ENCODE measurements at regions not wholly inside any gene's neighbourhood (a gene's known extent, or its start where the extent isn't known, plus 50 kb on each side); places are given as distances from the start of the nearest gene placed in this dataset.
"Not testable (repeated sequence)": the region's sequence is repeated elsewhere in the genome, so short reads cannot be mapped to it uniquely, and the experiment has no call there.

DNA sequence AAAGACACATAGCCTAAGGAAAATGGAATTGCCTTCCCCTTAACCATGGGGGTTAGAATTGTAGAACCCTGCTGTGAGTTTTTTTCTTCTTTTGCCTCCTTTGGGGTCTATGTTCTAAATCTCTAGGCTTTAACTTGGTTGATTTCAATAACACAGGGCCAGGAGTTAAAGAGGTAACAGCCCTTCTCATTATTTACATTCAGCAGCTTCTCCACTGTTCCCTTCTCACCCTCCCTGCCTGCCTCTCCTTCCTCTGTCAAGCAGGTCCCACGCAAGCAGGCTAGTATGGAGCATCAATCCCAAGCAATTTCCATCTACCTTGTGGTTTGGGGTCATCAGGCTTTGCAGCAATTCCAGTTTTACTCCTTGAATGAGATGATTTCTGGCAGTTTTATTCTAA lies 236.1 kb upstream of the G2E3 start:
- DNase-seq: no peak

DNA sequence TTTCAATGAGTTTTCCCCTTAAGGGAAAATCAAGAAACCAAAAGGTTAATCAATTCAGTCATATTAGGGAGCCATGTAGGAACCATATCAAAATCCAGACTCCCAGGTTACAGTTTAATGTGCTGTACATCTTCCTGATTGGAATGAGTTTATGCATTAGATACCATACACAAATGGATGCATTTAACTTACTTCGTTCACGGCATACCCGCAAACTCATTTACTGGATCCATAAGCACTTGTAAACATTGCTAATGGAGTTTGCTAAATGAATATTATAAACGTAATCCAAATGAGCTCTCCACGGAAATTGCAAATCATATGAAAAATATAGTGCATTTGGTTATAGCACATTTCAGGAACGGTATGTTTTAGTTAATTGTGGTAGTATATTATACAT lies 228.9 kb upstream of the G2E3 start:
- DNase-seq: no peak

DNA sequence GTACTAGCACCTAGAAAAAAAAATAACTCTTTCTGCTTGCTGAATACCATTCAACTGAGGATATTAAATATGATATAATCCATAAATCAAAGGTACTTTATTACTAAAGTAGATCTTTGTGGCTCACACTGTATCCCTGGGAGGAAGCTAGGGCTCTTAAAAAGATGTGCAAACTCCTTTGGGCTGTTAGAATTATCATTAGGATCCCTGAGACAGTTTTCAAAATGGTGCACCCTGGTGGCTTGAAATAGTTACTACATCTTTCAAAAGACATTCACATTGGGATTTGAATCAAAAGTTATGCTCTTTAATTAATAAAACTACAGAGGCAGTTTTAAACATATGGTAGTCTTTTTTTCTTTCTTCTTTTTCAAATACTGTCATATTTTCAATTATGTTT lies 228.5 kb upstream of the G2E3 start:
- no peak for DNase-seq

DNA sequence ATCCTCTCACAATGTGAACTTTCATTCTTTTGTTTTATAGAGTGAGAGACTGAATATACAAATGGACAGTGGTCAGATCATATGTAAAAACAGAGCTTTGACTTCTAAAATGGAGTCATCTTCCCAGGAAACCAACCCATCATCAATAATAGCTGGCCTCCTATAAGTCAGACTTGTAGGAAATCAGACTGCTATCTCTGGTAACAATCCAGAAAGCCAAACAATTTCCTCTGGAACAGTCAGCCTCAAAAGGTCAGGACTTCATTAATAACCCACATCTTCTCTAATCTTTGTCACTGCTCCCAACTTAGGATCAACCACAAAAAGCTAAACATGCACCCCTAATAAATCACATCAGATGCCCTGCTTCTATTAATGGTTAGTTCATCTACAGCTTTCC lies 227.9 kb upstream of the G2E3 start:
- DNase-seq: no peak

DNA sequence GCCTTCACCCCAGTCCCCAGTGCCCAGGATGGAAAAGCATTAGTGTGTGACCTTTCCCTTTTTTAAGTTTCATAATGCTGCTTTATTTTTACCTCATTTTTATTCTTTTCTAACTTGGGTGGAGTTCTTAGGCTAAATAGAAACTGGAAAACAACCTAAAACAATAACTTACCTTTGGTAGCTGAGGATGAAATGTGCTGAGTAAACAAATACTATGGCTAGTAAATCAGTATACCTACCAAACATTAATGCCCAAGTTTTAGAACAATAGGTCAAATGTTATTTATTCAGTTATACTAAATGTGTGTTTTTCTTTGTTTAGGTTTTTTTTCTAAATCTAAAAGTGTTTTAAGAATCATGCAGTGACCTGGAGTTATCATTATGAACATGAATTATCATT lies 226.6 kb upstream of the G2E3 start:
- no peak for DNase-seq

DNA sequence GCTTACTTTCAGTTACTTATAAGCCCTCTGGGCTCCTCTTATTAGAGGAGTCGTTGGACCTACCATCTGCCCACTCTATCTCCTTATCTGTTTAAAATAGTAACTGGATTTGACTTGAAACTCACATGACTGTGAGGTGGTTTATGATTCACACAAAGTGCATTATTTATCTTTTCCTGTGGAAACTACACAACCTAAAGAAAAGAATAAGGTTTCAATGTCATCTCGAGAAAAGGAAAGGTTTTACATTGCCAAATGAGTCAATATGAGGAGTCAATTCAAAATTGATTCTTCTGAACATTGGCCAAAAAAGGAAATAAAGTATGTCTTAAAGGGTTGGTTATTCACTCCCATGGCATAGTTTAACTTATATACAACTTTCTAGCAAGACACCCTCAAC lies 225.0 kb upstream of the G2E3 start:
- DNase-seq: no peak

DNA sequence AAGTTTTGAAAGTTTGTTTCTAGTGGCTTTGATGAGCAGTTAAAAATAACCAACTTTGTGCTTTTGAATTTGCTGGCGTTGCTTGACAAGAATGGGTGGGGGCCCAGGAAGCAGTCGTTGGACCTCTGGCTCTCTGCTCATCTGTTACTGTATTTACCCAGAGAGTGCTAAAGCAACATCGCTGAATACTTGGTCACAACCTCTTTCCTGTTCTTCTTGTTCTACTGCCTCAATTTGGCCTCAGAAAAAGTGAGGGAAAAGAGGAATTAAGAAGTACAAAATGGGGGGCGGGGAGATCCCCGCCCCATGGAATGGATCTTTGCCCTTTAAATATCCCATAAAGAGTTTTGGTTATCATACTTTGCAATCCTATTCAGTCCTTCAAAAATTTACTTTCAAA lies 221.5 kb upstream of the G2E3 start:
- DNase-seq: no peak

DNA sequence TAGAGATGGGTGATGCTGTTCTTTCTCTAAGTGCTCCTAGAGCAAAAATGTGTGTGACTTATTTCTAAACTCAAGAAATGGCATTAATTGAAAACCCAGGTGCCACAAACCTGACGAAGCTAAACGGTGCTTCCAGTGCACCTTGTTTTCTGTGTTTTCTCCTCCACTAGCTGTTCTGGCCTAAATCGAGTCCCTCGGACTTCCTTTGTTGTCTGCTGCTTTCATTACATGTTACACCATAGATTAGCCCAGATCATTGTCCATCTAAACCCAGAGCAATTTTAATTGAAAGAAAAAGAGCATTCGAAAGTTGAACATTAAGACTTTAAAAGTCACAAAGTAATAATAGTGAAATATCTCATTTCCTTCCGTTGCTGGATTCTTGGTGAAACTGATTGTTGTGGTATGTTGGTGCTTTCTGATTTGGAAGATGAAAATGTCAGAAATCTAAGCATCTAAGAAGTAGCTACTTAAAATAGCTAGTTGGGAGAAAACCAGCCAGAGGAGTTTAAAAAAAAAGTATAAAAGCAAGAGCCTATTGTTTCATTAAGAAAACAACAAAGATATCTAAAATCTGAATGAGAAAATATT lies 219.6 kb upstream of the G2E3 start:
- no peak for DNase-seq

DNA sequence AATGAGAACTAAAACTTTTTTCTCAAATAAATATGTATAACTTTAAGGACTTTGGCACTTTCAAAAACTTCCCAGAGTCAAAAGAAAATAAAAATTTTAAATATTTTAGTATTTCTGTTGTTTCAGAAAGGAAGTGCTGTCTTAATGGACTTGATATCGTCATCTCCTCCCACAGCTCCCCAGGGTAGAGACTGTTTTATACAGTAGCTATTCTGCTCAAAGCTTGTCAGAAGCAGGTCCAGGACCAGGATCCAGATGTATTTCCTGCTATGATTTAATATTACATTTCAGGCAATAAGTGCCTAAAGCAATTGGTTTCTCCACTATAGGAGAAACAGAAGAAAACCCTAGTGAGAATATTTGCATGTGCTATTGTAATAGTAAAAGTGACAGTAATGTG lies 218.5 kb upstream of the G2E3 start:
- no peak for DNase-seq

DNA sequence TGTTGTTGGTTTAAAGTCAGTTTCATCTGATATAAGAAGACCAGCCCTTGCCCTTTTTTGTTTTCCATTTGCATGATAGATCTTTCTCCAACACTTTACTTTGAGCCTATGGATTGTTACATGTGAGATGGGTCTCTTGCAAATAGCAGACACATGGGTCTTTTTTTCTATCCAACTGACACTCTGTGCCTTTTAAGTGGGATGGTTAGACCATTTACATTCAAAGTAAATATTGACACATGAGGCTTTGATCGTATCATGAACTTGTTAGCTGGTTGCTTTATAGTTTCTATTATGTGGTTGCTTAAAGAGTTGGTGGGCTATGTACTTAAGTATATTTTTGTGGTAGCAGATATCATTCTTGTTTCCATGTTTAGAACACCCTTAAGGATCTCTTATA lies 213.4 kb upstream of the G2E3 start:
- no peak for DNase-seq

DNA sequence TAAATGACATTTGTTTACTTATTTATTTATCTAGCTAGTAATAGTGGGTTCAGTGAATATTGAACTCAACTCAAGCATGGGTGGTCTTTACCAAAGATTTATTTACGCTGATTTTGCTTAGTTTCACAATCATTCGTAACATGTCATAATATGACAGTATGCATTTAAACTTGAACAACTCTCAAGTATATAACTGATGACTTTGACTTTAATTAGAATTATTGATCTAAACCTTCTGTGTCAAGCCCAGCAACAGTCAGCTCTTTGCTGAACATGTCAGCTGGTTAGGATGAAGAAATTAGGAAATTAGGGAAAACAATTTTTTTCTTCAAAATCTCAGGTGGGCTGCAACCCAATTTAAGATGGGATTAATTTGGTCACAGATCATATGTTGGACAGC lies 210.5 kb upstream of the G2E3 start:
- no peak for DNase-seq

DNA sequence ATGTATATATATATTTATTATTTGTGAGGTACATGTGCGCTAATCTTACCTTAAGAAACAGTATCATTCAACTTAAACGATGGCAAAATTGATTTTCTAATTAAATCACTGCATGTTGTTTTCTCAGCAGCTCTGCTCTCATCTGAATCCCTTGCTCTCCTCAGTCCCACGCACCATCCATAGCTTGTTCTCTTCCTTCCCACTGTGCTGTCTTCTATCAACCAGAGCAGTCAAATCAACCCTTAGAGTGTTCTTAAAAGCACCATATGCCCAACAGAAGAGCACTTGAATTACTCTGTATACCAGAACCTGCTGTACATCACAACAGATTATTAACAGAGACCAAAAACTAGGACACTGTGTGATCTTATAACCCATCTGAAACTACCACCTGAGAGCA lies 209.4 kb upstream of the G2E3 start:
- no peak for DNase-seq

DNA sequence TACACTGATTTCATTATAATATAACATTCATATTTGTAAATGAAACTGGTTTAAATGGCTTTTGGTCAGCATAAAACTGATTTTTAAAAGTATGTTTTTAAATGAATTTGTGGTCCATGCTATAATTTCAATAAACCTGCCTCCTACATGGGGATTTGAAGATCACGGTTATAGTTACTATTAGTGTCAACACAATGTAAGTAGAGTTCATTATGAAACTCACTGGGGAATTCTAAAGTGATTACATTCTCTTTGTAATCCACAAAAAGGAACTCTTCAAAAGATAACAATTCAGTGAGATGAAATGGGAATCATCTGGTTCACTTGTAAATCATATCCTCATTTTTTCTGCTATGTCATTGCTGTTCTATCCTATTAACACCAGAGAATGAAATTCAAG lies 204.5 kb upstream of the G2E3 start:
- peak; percentile 1 to 35 for DNase-seq

DNA sequence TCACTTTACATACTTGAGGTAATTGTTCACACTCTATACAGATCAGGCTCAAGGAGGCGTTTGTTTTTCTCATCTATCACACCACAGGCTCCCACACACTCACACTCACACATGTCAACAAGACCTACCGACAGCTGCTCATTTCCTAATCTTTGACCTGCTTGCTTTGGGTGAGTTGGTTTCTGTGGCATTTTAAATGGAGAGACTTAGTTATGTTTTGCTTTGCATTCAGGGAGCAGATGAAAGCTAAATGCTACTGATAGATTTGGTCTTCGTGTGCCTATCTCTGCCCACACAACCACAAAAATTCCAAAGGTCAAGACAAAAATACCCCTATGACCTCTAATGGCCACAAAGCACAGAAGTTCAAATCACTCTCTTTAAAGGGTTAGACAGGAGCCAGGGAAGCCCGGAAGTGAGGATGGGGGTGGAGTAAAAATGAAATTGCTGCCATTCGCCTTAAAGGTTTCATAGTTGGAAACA lies 203.5 kb upstream of the G2E3 start:
- DNase-seq: no peak

DNA sequence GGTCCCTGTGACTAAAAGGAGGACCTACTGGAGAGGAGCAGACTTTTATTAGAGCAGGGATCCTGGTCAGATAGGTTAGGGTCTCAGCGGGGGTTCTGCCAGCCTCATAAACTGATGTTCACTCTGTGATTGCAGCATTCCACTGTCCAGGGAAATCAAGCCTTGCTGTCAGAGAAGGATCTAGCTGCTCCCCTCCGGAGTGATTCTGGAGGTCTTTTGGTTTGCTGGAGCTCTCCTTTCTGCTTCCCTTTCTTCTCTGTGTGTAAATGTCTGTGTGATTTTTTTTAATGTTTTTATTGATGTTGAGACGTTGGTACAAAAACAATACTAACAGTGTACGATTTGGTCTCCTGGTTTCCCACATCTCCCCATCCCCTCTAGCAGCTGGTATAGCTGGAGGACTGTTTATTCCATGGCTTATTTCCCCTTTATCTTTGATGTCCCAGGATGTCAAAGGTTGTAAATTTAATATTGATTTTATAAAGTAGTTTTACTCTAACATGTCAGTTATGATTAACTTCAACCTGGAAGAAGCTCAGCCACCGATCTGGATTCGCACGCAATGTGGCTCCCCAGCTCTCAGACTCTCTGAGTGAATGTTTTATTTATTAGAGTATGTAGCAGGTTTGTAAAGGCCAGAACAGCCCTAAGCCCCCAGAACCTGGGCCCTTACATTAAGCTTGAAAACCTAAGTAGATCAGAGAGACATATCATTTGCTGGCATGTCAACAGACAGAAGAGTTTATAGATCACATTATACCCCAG lies 202.3 kb upstream of the G2E3 start:
- DNase-seq: no peak

DNA sequence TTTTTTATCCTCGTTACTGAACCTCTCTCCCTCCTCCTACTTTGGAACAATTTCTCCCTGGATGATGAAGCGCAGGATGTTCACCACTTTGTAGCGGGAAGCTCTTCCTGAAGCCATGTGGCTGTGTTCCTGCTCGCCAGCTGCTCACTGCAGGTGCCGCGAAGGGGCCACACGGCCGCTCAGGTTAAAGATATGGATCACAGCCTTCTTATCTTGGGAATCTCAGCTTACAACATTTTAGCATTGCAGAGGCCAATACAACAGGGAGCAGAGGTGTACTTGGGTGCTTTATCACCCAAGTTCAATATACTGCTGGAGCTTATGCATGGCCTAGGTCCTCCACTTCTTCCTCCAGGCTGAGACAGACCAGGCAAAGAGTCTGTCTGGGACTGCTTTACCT lies 201.2 kb upstream of the G2E3 start:
- no peak for DNase-seq

DNA sequence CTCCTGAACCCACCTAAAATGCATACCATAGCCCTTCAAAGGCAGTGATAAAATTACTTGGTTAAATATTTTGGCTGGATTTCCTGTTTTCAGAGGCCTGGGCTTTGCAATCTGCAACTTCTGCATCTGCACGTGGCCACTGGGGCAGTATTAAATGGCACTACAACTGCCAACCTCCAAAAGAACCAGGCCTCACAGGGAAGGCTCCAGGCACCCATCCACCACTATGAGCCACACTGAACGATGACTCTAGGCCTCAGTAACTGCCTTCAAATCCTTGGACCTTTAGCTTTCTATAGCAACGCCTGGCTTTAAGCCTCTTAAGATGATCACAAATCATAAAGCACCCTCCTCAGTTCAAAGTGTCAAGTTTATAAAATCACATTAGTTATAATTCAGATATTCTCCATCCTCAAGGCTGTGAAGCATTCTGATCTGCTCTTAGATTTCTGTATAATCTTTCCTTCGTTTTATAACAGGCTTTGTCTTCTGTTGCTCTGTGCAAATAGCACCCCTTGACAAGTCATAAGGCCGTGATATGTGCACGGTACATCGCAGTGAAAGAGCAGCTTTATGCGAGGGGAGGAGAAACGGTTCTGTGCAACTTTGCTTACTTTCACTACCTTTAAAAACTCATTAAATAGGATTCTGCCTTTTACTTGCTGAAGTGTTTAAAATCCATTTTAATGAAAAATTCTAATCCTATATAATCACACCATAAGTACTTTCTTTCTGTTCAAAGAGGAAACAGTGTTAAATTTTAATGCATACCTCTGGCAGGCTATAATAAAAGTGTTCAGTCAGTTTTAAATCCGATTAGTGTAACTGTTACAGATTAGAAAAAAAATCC lies 196.4 kb upstream of the G2E3 start:
- DNase-seq: peak in 1 of 2 experiments; percentile 5

DNA sequence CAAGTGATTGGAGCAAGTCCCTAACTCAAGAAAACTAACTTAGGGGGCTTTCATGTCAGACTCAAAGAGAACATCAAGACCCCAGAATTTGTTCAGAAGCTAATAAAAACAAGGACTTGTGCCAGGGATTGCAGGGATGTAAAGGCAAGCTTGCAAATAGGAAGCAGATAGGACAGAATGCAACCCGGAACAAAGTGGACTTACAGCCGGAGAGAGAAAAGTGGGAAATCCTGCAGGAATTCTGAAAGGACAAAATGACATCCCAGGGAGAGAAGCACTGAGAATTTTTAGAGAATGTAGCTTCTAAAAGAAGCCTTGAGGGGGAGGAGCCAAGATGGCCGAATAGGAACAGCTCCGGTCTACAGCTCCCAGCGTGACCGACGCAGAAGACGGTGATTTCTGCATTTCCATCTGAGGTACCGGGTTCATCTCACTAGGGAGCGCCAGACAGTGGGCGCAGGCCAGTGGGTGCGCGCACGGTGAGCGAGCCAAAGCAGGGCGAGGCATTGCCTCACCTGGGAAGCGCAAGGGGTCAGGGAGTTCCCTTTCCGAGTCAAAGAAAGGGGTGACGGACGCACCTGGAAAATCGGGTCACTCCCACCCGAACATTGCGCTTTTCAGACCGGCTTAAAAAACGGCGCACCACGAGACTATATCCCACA lies 195.6 kb upstream of the G2E3 start:
- not testable (repeated sequence) for DNase-seq

DNA sequence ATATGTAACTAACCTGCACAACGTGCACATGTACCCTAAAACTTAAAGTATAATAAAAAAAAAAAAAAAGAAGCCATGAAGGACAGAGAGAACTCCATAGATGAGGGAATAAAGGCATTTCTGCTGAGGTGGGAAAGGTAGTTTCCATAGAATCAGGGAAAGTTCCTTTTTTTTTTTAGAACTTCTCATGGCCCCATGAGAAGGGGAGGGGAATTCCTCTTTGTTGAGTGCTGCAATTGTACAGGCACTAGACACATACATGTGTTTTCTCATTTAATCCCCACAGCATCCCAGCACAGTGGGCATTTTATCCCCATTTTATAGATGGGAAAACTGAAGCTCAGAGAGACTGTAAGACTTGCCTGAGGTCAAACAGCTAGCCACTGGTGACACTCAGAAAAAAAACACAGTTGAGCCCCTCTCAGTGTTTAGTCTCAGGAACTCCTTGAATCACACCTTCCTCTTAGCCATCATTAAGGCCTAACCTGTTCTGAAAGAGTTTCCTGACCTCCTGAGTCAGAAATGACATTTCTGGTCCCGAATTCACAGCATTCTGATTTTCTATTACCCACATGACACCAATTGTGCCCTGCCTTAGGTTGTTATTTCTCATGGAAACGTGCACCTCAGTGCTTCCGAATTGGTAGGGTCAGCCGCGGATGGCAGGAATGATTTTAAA lies 189.3 kb upstream of the G2E3 start:
- no peak for DNase-seq

DNA sequence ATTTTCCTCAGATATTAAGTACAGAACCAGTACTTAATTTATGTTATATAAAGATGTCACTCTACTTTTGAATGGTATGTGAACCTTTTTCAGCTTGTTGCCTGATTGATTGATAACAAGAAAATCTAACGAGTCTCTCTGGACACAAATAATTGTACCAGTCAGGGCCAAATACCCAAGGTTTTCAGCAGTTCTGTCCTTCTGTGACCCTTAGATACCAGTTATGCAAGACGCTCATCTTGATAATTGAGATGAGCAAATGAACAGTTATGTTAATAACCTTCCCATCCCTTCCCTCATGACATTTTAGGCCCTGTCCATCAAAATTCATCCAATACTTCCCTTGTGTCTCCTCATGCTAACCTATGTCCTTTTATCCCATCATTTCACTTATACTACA lies 185.9 kb upstream of the G2E3 start:
- DNase-seq: no peak

DNA sequence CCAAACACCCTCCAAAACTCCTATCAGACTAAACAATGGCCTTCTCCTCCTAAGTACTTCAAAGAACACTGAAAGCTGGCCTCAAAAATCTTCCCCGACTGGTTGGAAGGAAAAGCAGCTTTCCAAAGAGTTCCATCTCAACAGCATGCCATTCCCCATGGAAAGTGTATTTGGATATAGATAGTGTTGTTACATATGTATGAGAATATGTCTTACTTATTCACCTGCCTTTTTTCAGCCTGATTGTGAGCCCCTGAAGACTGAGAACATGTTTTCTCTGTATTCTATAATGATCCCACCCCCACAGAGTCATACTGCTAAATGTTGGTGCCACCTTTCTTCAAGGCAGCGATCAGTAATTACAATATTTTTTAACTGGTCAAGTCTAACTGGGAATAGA lies 185.4 kb upstream of the G2E3 start:
- DNase-seq: no peak

DNA sequence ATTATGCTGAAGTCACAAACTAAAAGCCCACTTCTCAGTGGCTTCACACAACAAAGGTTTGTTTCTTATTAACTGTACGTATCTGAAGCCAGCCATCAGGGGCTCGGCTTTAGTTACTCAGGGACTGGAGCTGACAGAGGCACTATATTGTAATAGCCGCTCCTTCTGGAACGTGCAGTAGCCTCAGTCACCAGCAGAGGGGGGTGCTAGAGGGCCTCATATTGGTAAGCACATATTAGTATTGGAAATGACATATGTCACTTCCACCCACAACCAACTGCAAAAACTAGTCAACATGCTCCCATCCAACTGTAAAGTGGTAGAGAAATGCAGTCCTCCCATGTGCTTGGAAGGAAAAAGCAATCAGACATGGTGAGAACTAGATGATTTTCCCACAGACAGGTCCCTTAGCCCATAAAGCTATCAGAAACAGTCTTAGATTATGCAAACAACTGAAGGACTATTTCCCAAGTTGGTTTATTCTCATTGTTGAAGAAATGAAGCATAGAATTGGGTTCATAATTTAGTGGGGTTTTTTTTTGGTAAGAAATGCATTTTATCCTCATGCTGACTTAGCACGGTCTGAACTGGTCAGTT lies 183.6 kb upstream of the G2E3 start:
- DNase-seq: peak; percentile 64 to 69

Measured in NCI-H2081 (cell line).